ENCODE measurements at regions not wholly inside any gene's neighbourhood (a gene's known extent, or its start where the extent isn't known, plus 50 kb on each side); places are given as distances from the start of the nearest gene placed in this dataset.

DNA sequence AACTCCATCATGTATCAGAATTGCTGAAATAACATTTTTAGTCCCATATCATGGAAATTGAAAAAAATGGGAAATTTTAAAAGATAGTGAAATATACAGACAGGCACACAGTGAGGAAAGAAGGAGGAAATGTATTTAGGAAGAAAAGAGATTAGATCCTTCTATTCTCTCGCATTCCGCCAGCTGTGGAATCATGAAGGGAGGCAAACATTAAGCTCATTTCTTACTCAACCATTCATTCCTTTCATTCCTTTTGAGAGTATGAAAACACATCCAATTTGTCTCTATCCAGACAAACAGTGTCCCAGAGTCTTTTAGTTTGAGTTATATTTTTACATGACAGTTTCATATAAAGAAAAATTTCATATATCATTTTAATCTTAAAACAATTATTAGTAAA lies 52.5 kb upstream of the KCNMB2 start:
- TF ChIP-seq POLR2A (IDR thresholded peaks at IDR 0.05) = no peak
- TF ChIP-seq, protein P1, sequence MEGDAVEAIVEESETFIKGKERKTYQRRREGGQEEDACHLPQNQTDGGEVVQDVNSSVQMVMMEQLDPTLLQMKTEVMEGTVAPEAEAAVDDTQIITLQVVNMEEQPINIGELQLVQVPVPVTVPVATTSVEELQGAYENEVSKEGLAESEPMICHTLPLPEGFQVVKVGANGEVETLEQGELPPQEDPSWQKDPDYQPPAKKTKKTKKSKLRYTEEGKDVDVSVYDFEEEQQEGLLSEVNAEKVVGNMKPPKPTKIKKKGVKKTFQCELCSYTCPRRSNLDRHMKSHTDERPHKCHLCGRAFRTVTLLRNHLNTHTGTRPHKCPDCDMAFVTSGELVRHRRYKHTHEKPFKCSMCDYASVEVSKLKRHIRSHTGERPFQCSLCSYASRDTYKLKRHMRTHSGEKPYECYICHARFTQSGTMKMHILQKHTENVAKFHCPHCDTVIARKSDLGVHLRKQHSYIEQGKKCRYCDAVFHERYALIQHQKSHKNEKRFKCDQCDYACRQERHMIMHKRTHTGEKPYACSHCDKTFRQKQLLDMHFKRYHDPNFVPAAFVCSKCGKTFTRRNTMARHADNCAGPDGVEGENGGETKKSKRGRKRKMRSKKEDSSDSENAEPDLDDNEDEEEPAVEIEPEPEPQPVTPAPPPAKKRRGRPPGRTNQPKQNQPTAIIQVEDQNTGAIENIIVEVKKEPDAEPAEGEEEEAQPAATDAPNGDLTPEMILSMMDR (IDR thresholded peaks at IDR 0.05) = no peak
- no peak for TF ChIP-seq EP300 (IDR thresholded peaks at IDR 0.05)

Measured in ovary (tissue), 3 donors.